ENCODE measurements at regions not wholly inside any gene's neighbourhood (a gene's known extent, or its start where the extent isn't known, plus 50 kb on each side); places are given as distances from the start of the nearest gene placed in this dataset.

DNA sequence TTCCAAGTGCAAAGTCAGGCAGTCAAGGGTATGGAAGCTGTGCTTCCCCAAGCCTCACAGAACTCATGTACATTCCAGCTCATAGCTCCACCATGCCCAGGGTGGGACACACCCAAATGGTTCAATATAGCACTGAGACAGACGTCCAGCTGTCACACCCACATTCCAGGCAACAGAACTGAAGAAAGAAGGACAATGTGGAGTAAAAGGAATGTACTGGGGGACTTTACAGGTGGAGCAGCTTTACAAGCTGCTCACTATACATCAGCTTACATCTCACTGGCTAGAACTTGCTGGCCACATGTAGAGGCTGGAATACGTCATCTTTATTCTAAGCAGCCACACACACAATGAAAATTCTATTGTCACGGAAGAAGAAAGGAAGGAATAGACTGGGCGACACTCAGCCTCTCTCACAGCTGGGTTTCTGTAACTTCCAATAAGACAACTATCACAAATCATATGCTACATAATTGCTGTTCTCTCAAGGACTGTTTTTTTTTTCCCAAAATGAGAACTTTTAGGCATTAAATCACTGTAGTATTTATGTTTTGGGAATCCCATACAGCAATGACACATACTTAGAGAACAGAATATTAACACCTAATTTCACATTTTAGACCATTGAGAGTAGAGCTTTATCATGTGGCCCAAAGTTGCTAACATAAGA lies 86.1 kb downstream of the KLF12 start:
- Histone ChIP-seq H3K4me2 (ENCODE audit: low read length) (no peak overlapping the region), H3K4me1 (ENCODE audit: insufficient read depth, low read length, severe bottlenecking) (peaks cover 15% of the 10 kb centered on the region), H3K36me3 (ENCODE audit: insufficient read depth, low read length) (peaks cover 7% of the 10 kb centered on the region; the same call in 1 of the 2 replicates), H3K27ac (ENCODE audit: low read depth, low read length, poor library complexity, severe bottlenecking) (no peak overlapping the region), H3K9ac (ENCODE audit: low read length) (no peak overlapping the region), H3K9me3 (ENCODE audit: low read length) (no peaks in the 10 kb centered on the region), H2AFZ (ENCODE audit: low read length) (no peak overlapping the region), H3F3A (ENCODE audit: insufficient read depth, low read length) (no peaks in the 10 kb centered on the region), H3K79me2 (ENCODE audit: insufficient read depth, low read length) (0 out of 2 replicates have a peak, but pooled peaks cover 9% of the 10 kb centered on the region), H3K27me3 (ENCODE audit: insufficient read depth, low read length) (no peaks in the 10 kb centered on the region), H4K20me1 (ENCODE audit: insufficient read depth, low read length) (no peaks in the 10 kb centered on the region), H3K4me3 (ENCODE audit: low read depth, low read length, poor library complexity, severe bottlenecking) (no peak overlapping the region), H3K9me2 (ENCODE audit: low read depth, low read length) (no peaks in the 10 kb centered on the region)
- TF ChIP-seq, protein P1, sequence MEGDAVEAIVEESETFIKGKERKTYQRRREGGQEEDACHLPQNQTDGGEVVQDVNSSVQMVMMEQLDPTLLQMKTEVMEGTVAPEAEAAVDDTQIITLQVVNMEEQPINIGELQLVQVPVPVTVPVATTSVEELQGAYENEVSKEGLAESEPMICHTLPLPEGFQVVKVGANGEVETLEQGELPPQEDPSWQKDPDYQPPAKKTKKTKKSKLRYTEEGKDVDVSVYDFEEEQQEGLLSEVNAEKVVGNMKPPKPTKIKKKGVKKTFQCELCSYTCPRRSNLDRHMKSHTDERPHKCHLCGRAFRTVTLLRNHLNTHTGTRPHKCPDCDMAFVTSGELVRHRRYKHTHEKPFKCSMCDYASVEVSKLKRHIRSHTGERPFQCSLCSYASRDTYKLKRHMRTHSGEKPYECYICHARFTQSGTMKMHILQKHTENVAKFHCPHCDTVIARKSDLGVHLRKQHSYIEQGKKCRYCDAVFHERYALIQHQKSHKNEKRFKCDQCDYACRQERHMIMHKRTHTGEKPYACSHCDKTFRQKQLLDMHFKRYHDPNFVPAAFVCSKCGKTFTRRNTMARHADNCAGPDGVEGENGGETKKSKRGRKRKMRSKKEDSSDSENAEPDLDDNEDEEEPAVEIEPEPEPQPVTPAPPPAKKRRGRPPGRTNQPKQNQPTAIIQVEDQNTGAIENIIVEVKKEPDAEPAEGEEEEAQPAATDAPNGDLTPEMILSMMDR (IDR thresholded peaks at IDR 0.05; ENCODE audit: low read length): no peak
- TF ChIP-seq EZH2 (IDR thresholded peaks at IDR 0.05; ENCODE audit: borderline replicate concordance, low read length): no peak

DNA sequence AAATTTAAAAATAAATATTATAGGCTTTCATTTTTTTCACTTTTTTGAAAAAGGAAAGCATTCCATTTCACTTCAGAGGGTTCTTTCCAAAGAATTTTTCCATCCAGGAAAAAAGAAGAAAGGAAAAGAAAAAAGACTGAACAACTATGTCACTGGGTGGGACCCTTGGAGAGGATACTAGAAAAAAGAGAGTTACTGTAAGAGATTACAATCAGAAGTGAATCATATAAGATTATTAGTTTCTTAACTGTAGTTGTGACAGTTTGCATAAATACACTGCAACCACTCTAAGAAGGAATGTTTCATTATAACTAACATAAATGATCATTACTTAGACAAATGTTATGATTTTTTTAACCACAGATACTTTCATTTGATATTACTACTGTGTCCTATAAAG lies 87.8 kb downstream of the KLF12 start:
- TF ChIP-seq EZH2 (IDR thresholded peaks at IDR 0.05; ENCODE audit: borderline replicate concordance, low read length): no peak
- TF ChIP-seq, protein P1 (IDR thresholded peaks at IDR 0.05; ENCODE audit: low read length): no peak
- no peak overlapping the region for H3K9ac ChIP-seq (ENCODE audit: low read length)
- H3K9me2 ChIP-seq (ENCODE audit: low read depth, low read length): no peaks in the 10 kb centered on the region
- H3K4me2 ChIP-seq (ENCODE audit: low read length): no peak overlapping the region
- H4K20me1 ChIP-seq (ENCODE audit: insufficient read depth, low read length): no peaks in the 10 kb centered on the region
- no peak overlapping the region for H3K4me3 ChIP-seq (ENCODE audit: low read depth, low read length, poor library complexity, severe bottlenecking)
- no peaks in the 10 kb centered on the region for H3F3A ChIP-seq (ENCODE audit: insufficient read depth, low read length)
- peaks cover 7% of the 10 kb centered on the region; the same call in 1 of the 2 replicates for H3K36me3 ChIP-seq (ENCODE audit: insufficient read depth, low read length)
- H2AFZ ChIP-seq (ENCODE audit: low read length): no peak overlapping the region
- H3K79me2 ChIP-seq (ENCODE audit: insufficient read depth, low read length): 0 out of 2 replicates have a peak, but pooled peaks cover 5% of the 10 kb centered on the region
- H3K27me3 ChIP-seq (ENCODE audit: insufficient read depth, low read length): no peaks in the 10 kb centered on the region
- no peak overlapping the region for H3K27ac ChIP-seq (ENCODE audit: low read depth, low read length, poor library complexity, severe bottlenecking)
- no peaks in the 10 kb centered on the region for H3K9me3 ChIP-seq (ENCODE audit: low read length)
- H3K4me1 ChIP-seq (ENCODE audit: insufficient read depth, low read length, severe bottlenecking): peaks cover 11% of the 10 kb centered on the region

DNA sequence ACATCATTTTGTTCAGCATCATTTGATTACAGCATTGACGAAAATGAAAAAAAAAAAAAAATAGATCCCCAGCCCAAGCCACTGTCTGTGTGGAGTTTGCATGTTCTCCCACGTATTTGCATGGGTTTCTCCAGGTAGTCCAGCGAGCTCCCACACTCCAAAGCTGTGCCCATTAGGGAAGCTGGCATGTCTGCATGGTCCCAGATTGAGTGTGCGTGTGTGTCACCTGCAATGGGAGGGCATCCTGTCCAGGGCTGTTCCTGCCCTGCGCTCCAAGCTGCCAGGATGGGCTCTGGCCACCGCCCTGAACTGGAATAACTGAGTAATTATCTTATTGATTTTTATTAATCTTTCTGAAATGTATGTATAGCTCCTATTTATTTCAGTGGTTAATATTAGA lies 88.6 kb downstream of the KLF12 start:
- Histone ChIP-seq H3K27ac (ENCODE audit: low read depth, low read length, poor library complexity, severe bottlenecking) (no peak overlapping the region), H2AFZ (ENCODE audit: low read length) (no peak overlapping the region), H3K4me2 (ENCODE audit: low read length) (no peak overlapping the region), H3K79me2 (ENCODE audit: insufficient read depth, low read length) (0 out of 2 replicates have a peak, but pooled peaks cover 5% of the 10 kb centered on the region), H3K4me3 (ENCODE audit: low read depth, low read length, poor library complexity, severe bottlenecking) (no peak overlapping the region), H3K4me1 (ENCODE audit: insufficient read depth, low read length, severe bottlenecking) (peaks cover 13% of the 10 kb centered on the region), H3F3A (ENCODE audit: insufficient read depth, low read length) (no peaks in the 10 kb centered on the region), H4K20me1 (ENCODE audit: insufficient read depth, low read length) (no peaks in the 10 kb centered on the region), H3K9ac (ENCODE audit: low read length) (no peak overlapping the region), H3K9me3 (ENCODE audit: low read length) (no peaks in the 10 kb centered on the region), H3K36me3 (ENCODE audit: insufficient read depth, low read length) (peaks cover 7% of the 10 kb centered on the region; the same call in 1 of the 2 replicates), H3K9me2 (ENCODE audit: low read depth, low read length) (no peaks in the 10 kb centered on the region), H3K27me3 (ENCODE audit: insufficient read depth, low read length) (no peaks in the 10 kb centered on the region)
- no peak for TF ChIP-seq EZH2 (IDR thresholded peaks at IDR 0.05; ENCODE audit: borderline replicate concordance, low read length)
- TF ChIP-seq, protein P1 (IDR thresholded peaks at IDR 0.05; ENCODE audit: low read length): no peak
